SK-N-SH treated with all-trans-retinoic acid at 6 μM for 48 hours (cell line): ENCODE measurements at regions not wholly inside any gene's neighbourhood (a gene's known extent, or its start where the extent isn't known, plus 50 kb on each side); places are given as distances from the start of the nearest gene placed in this dataset.

Experiments used
- ATAC-seq: fragments of 200-7000 bp; cut with Tn5 transposase; 3 replicates; pipeline ENCODE4 v1.9.1; 2020; ENCODE audit warnings: mild to moderate bottlenecking, moderate library complexity
- BACH2 ChIP-seq: fragments of 250-450 bp; sonication (Bioruptor Pico); IDR thresholded peaks from 2 replicates; pipeline ENCODE4 v1.9.0; 2021; ENCODE audit warnings: mild to moderate bottlenecking, borderline replicate concordance
- CSDC2 ChIP-seq: fragments of 250-450 bp; sonication (Bioruptor Pico); IDR thresholded peaks from 2 replicates; pipeline ENCODE4 v1.5.0; 2020; ENCODE audit warnings: mild to moderate bottlenecking, moderate library complexity
- ESRRG ChIP-seq: fragments of 250-450 bp; sonication (Bioruptor Pico); IDR thresholded peaks from 2 replicates; pipeline ENCODE4 v1.6.1; 2021; ENCODE audit warnings: mild to moderate bottlenecking
- ISL1 ChIP-seq: fragments of 250-450 bp; sonication (Bioruptor Pico); IDR thresholded peaks from 2 replicates; pipeline ENCODE4 v2.1.2; 2022; ENCODE audit warnings: mild to moderate bottlenecking, moderate library complexity
- OSR1 ChIP-seq: fragments of 250-450 bp; sonication (Bioruptor Pico); IDR thresholded peaks from 2 replicates; pipeline ENCODE4 v1.8.0; 2022; ENCODE audit warnings: moderate library complexity, mild to moderate bottlenecking, inconsistent platforms
- PPARA ChIP-seq: fragments of 250-450 bp; sonication (Bioruptor Pico); IDR thresholded peaks from 2 replicates; pipeline ENCODE4 v1.5.0; 2020; ENCODE audit warnings: mild to moderate bottlenecking, borderline replicate concordance
- RARB ChIP-seq: fragments of 250-450 bp; sonication (Bioruptor Pico); IDR thresholded peaks from 2 replicates; pipeline ENCODE4 v1.8.0; 2021; ENCODE audit warnings: mild to moderate bottlenecking, moderate library complexity
- SNAI2 ChIP-seq: fragments of 250-450 bp; sonication (Bioruptor Pico); IDR thresholded peaks from 2 replicates; pipeline ENCODE4 v1.5.0; 2020; ENCODE audit warnings: mild to moderate bottlenecking, moderate library complexity
- TCF4 ChIP-seq: fragments of 250-450 bp; sonication (Bioruptor Pico); IDR thresholded peaks from 2 replicates; pipeline ENCODE4 v1.8.0; 2021; ENCODE audit warnings: mild to moderate bottlenecking, moderate library complexity, borderline replicate concordance
- TOX ChIP-seq: fragments of 250-450 bp; sonication (Bioruptor Pico); IDR thresholded peaks from 2 replicates; pipeline ENCODE4 v1.8.0; 2021; ENCODE audit warnings: mild to moderate bottlenecking, moderate library complexity, borderline replicate concordance
- ZC3H10 ChIP-seq: fragments of 250-450 bp; sonication (Bioruptor Pico); IDR thresholded peaks from 2 replicates; pipeline ENCODE4 v1.5.1; 2021; ENCODE audit warnings: mild to moderate bottlenecking, moderate library complexity
- ZFP3 ChIP-seq: fragments of 250-450 bp; sonication (Bioruptor Pico); IDR thresholded peaks from 2 replicates; pipeline ENCODE4 v1.5.0; 2020; ENCODE audit warnings: mild to moderate bottlenecking, moderate library complexity
- ZFP30 ChIP-seq: fragments of 450-650 bp; formaldehyde crosslinking; IDR thresholded peaks from 2 replicates; pipeline ENCODE4 v1.5.0; 2022; ENCODE audit warnings: mild to moderate bottlenecking, moderate library complexity
- ZNF565 ChIP-seq: fragments of 450-650 bp; formaldehyde crosslinking; conservative IDR thresholded peaks from 2 replicates; pipeline ENCODE4 v1.5.0; 2020; ENCODE audit warnings: low read depth, mild to moderate bottlenecking, moderate library complexity
- ZNF70 ChIP-seq: fragments of 450-650 bp; formaldehyde crosslinking; IDR thresholded peaks from 2 replicates; pipeline ENCODE4 v1.5.0; 2020; ENCODE audit warnings: mild to moderate bottlenecking, moderate library complexity
- ZNF8 ChIP-seq: fragments of 450-650 bp; formaldehyde crosslinking; IDR thresholded peaks from 2 replicates; pipeline ENCODE4 v1.5.0; 2020; ENCODE audit warnings: mild to moderate bottlenecking, moderate library complexity
- TF ChIP-seq, protein P1 (sequence below): fragments of 250-450 bp; sonication (Bioruptor Pico); IDR thresholded peaks from 2 replicates; pipeline ENCODE4 v1.8.0; 2020; ENCODE audit warnings: mild to moderate bottlenecking, moderate library complexity, borderline replicate concordance
- TF ChIP-seq, protein P2 (sequence below): fragments of 250-450 bp; sonication (Bioruptor Pico); IDR thresholded peaks from 2 replicates; pipeline ENCODE4 v1.8.0; 2021; ENCODE audit warnings: low read depth, mild to moderate bottlenecking, moderate library complexity, borderline replicate concordance
- TF ChIP-seq, protein P3 (sequence below): fragments of 250-450 bp; sonication (Bioruptor Pico); IDR thresholded peaks from 2 replicates; pipeline ENCODE4 v1.5.1; 2021; ENCODE audit warnings: mild to moderate bottlenecking, moderate library complexity

DNA sequence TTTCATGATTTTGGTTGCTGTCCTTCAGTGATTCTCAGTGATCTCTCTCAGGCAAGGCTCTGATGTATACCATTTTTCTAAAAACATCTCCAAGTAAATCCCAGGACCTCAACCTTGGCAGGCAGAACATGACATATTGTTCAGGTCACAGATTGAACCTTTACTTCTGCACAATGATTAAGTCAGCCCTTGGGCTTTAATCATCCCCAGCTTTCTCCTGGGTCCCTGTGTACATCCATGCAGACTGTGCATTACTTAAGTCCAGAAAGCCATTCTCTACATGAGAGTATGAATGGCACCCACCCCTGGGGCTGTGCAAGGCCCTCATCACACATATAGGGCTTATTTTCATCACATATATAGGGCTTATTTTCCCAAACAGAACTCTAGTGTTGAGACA is 58.7 kb upstream of the ADAMTS3 start:
- TF ChIP-seq ZNF565 (CRISPR knock-in tag), result no peak
- no peak for TF ChIP-seq PPARA (CRISPR knock-in tag)
- TF ChIP-seq SNAI2, result no peak
- TF ChIP-seq RARB (CRISPR knock-in tag), result no peak
- no peak for TF ChIP-seq ZNF70 (CRISPR knock-in tag)
- TF ChIP-seq TCF4, result no peak
- no peak for TF ChIP-seq TOX
- TF ChIP-seq ISL1 (CRISPR knock-in tag), result no peak
- TF ChIP-seq, protein P1, sequence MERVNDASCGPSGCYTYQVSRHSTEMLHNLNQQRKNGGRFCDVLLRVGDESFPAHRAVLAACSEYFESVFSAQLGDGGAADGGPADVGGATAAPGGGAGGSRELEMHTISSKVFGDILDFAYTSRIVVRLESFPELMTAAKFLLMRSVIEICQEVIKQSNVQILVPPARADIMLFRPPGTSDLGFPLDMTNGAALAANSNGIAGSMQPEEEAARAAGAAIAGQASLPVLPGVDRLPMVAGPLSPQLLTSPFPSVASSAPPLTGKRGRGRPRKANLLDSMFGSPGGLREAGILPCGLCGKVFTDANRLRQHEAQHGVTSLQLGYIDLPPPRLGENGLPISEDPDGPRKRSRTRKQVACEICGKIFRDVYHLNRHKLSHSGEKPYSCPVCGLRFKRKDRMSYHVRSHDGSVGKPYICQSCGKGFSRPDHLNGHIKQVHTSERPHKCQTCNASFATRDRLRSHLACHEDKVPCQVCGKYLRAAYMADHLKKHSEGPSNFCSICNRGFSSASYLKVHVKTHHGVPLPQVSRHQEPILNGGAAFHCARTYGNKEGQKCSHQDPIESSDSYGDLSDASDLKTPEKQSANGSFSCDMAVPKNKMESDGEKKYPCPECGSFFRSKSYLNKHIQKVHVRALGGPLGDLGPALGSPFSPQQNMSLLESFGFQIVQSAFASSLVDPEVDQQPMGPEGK, result no peak
- no peak for TF ChIP-seq CSDC2 (CRISPR knock-in tag)
- TF ChIP-seq ESRRG, result no peak
- no peak for TF ChIP-seq ZFP3 (CRISPR knock-in tag)
- TF ChIP-seq ZC3H10 (CRISPR knock-in tag), result no peak
- no peak for TF ChIP-seq BACH2
- TF ChIP-seq, protein P2, sequence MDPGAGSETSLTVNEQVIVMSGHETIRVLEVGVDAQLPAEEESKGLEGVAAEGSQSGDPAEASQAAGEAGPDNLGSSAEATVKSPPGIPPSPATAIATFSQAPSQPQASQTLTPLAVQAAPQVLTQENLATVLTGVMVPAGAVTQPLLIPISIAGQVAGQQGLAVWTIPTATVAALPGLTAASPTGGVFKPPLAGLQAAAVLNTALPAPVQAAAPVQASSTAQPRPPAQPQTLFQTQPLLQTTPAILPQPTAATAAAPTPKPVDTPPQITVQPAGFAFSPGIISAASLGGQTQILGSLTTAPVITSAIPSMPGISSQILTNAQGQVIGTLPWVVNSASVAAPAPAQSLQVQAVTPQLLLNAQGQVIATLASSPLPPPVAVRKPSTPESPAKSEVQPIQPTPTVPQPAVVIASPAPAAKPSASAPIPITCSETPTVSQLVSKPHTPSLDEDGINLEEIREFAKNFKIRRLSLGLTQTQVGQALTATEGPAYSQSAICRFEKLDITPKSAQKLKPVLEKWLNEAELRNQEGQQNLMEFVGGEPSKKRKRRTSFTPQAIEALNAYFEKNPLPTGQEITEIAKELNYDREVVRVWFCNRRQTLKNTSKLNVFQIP, result no peak
- TF ChIP-seq ZFP30 (CRISPR knock-in tag), result no peak
- no peak for TF ChIP-seq ZNF8
- TF ChIP-seq, protein P3, sequence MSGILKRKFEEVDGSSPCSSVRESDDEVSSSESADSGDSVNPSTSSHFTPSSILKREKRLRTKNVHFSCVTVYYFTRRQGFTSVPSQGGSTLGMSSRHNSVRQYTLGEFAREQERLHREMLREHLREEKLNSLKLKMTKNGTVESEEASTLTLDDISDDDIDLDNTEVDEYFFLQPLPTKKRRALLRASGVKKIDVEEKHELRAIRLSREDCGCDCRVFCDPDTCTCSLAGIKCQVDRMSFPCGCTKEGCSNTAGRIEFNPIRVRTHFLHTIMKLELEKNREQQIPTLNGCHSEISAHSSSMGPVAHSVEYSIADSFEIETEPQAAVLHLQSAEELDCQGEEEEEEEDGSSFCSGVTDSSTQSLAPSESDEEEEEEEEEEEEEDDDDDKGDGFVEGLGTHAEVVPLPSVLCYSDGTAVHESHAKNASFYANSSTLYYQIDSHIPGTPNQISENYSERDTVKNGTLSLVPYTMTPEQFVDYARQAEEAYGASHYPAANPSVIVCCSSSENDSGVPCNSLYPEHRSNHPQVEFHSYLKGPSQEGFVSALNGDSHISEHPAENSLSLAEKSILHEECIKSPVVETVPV (CRISPR knock-in tag), result no peak
- TF ChIP-seq OSR1 (CRISPR knock-in tag), result no peak
- no peak for ATAC-seq
